Coronary artery (tissue), 2 donors: ENCODE measurements at regions not wholly inside any gene's neighbourhood (a gene's known extent, or its start where the extent isn't known, plus 50 kb on each side); places are given as distances from the start of the nearest gene placed in this dataset.

ENCODE experiments used
- DNase-seq: peaks from one replicate; pipeline ENCODE4 v3.0.0-alpha.2; 2017; ENCODE audit warnings: low spot score
- H3K27ac ChIP-seq, 2 donors: fragments of 200-600 bp; sonication (generic); one replicate each; pipeline ENCODE4 v1.5.1; 2016 to 2019
- H3K4me3 ChIP-seq: fragments of 200-600 bp; sonication (generic); 2 replicates; pipeline ENCODE4 v1.5.1; 2016; ENCODE audit warnings: mild to moderate bottlenecking, moderate library complexity
- CTCF ChIP-seq: fragments of 200-600 bp; sonication (generic); IDR thresholded peaks from one replicate; pipeline ENCODE4 v1.5.1; 2019; ENCODE audit warnings: antibody characterized with exemption

GRCh38 chr15:97868981-97869380 lies 91.5 kb upstream of the ARRDC4 start:
- no peak for TF ChIP-seq CTCF
- no peak overlapping the region for H3K4me3 ChIP-seq
- no peak for DNase-seq

GRCh38 chr15:97870771-97871170 lies 89.7 kb upstream of the ARRDC4 start:
- no peak for DNase-seq
- H3K4me3 ChIP-seq = no peak overlapping the region
- no peak overlapping the region for H3K27ac ChIP-seq
- no peak for TF ChIP-seq CTCF

More at GRCh38 chr15:97868981-97869380, 91.5 kb upstream of the ARRDC4 start:
- no peak overlapping the region for H3K27ac ChIP-seq

- Histone ChIP-seq H3K27ac (no peak overlapping the region), H3K4me3 (no peak overlapping the region)
- no peak for DNase-seq
- TF ChIP-seq CTCF = no peak
Measured at GRCh38 chr15:97874139-97874538, 86.4 kb upstream of the ARRDC4 start.

GRCh38 chr15:97875025-97875512 lies 85.4 kb upstream of the ARRDC4 start:
- no peak for DNase-seq
- TF ChIP-seq CTCF = no peak
- no peak overlapping the region for H3K27ac ChIP-seq
- no peak overlapping the region for H3K4me3 ChIP-seq

- Histone ChIP-seq H3K4me3 (no peak overlapping the region), H3K27ac (no peak overlapping the region)
- DNase-seq = no peak
- TF ChIP-seq CTCF = no peak
Measured at GRCh38 chr15:97875513-97876280, 84.8 kb upstream of the ARRDC4 start.

- H3K4me3 ChIP-seq = no peak overlapping the region
Measured at GRCh38 chr15:97876281-97876675, 84.2 kb upstream of the ARRDC4 start.

More at GRCh38 chr15:97876281-97876675, 84.2 kb upstream of the ARRDC4 start:
- no peak overlapping the region for H3K27ac ChIP-seq
- no peak for TF ChIP-seq CTCF
- no peak for DNase-seq
